Breast epithelium (tissue), 3 donors: ENCODE measurements at regions not wholly inside any gene's neighbourhood (a gene's known extent, or its start where the extent isn't known, plus 50 kb on each side); places are given as distances from the start of the nearest gene placed in this dataset.

Experiments used
- POLR2A ChIP-seq: fragments of 450-650 bp; IDR thresholded peaks from one replicate; pipeline ENCODE4 v1.6.1; 2016; ENCODE audit warnings: antibody characterized with exemption, mild to moderate bottlenecking, moderate library complexity
- POLR2AphosphoS5 ChIP-seq, 3 donors: sonication (generic); formaldehyde crosslinking; IDR thresholded peaks; one replicate each; pipeline ENCODE4 v1.6.1; 2017; ENCODE audit warnings: antibody characterized with exemption in 3 of 3

DNA sequence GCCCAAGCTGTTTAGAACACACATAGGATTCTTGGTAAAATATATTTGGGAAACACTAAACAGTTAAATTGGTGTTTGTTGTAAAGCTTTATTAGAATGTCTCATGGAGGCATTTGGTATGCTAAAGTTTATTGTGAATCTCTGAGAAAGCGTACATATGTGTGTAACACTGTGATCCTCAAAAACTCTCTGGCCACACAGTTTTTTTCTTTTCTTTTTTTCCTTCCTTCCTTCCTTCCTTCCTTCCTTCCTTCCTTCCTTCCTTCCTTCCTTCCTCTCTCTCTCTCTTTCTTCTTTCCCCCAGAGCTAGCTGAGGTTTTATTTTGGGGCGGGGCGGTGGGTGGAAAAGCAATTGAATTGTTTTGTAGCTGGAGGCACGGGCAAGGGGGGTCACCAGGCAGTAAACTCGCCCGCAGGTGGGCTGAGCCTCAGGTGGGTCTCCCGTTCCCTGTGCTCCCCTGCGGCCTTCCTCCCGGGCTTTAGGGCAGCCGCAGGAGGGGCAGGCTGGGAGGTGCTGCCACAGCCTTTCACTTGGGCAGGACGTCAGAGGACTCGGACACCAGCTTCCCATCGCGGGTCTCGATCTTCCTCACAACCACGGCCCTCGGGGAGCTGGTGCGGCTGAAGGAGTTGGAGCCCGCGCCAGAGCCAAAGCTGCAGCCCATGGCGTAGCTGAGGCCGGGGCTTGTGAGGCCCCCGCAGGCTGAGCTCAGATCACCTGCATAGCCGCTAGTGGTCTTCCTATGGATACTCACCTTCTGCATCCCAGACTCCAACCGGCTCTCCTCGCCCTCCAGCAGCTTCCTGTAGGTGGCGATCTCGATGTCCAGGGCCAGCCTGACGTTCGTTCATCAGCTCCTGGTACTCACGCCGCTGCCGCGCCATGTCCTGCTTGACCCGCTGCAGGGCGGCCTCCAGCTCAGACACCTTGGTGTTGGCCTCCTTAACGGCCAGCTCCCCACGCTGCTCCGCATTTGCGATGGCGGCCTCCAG, 459.0 kb downstream of the GATA3 start:
- no peak for TF ChIP-seq POLR2A
- TF ChIP-seq POLR2AphosphoS5 (IDR thresholded peaks at IDR 0.05) = no peak
